ENCODE measurements at regions not wholly inside any gene's neighbourhood (a gene's known extent, or its start where the extent isn't known, plus 50 kb on each side); places are given as distances from the start of the nearest gene placed in this dataset.
"Not testable (repeated sequence)": the region's sequence is repeated elsewhere in the genome, so short reads cannot be mapped to it uniquely, and the experiment has no call there.

GRCh38 chr10:53177468-53177867 lies 404.9 kb upstream of the MBL2 start:
- FAIRE-seq (peak; percentile 16), DNase-seq (ENCODE audit: insufficient read length, low spot score) (no peak)
- TF ChIP-seq CTCF (IDR thresholded peaks at IDR 0.05; ENCODE audit: insufficient read depth, missing control alignments): no peak

GRCh38 chr10:53166325-53166724 lies 393.7 kb upstream of the MBL2 start:
- no peak for TF ChIP-seq CTCF (IDR thresholded peaks at IDR 0.05; ENCODE audit: insufficient read depth, missing control alignments)
- no peak for DNase-seq (ENCODE audit: insufficient read length, low spot score)
- FAIRE-seq: no peak

- FAIRE-seq (no peak), DNase-seq (ENCODE audit: insufficient read length, low spot score) (no peak)
- TF ChIP-seq CTCF (IDR thresholded peaks at IDR 0.05; ENCODE audit: insufficient read depth, missing control alignments): no peak
Measured at GRCh38 chr10:53162856-53163255, 390.3 kb upstream of the MBL2 start.

DNA sequence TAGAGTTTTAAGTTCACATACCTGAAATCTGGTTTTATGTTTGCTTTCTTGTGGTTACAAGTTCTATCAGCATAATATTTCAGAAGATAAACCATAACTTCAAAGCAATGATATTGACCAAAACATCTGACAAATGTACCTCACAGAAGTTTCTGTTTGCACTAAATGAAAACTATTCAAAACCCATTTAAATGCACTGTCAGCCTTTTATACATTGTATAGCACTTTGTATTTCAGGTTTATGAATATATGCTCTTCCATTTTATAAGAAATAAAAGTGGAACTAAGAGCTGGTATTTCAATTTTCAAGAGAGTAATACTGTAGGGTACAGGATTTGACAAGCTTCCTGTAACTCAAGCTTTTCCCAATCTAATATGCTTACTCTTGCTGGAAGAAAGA lies 388.6 kb upstream of the MBL2 start:
- TF ChIP-seq CTCF (IDR thresholded peaks at IDR 0.05; ENCODE audit: insufficient read depth, missing control alignments): no peak
- FAIRE-seq (no peak), DNase-seq (ENCODE audit: insufficient read length, low spot score) (no peak)

- not testable (repeated sequence) for DNase-seq (ENCODE audit: insufficient read length, low spot score); FAIRE-seq
Measured at GRCh38 chr10:53155674-53156073, 383.1 kb upstream of the MBL2 start.

- DNase-seq (ENCODE audit: insufficient read length, low spot score) (no peak), FAIRE-seq (no peak)
- no peak for TF ChIP-seq CTCF (IDR thresholded peaks at IDR 0.05; ENCODE audit: insufficient read depth, missing control alignments)
Measured at GRCh38 chr10:53153831-53154230, 381.2 kb upstream of the MBL2 start.

DNA sequence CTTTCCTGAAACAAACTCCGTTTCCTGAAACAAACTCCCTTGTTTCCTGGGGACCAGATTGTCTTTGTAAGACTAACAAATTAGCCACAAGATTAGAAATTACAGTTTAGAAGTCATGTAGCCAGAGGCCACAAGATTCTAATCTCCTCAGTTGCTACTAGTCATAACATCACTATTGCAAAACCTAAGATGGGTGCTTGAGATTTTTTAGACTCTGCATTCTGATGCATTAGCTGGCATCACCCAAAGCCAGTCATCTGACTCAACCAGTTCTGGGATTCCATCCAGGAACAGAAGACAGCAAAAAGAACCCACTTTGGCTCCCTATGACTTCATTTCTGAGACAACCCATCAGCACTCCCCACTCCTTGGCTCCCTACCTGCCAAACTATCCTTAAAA lies 367.9 kb upstream of the MBL2 start:
- FAIRE-seq (no peak), DNase-seq (ENCODE audit: insufficient read length, low spot score) (no peak)
- no peak for TF ChIP-seq CTCF (IDR thresholded peaks at IDR 0.05; ENCODE audit: insufficient read depth, missing control alignments)

GRCh38 chr10:53135897-53136253 lies 363.3 kb upstream of the MBL2 start:
- no peak for FAIRE-seq
- no peak for DNase-seq (ENCODE audit: insufficient read length, low spot score)
- no peak for TF ChIP-seq CTCF (IDR thresholded peaks at IDR 0.05; ENCODE audit: insufficient read depth, missing control alignments)
